ENCODE measurements at regions not wholly inside any gene's neighbourhood (a gene's known extent, or its start where the extent isn't known, plus 50 kb on each side); places are given as distances from the start of the nearest gene placed in this dataset.

GRCh38 chr1:233722212-233722979, 108.5 kb downstream of the KCNK1 start:
- TF ChIP-seq POLR2AphosphoS5 (IDR thresholded peaks at IDR 0.05) (no peak), POLR2A (IDR thresholded peaks at IDR 0.05) (no peak), CTCF (IDR thresholded peaks at IDR 0.05 in 8 of 11, conservative IDR thresholded peaks at IDR 0.05 in 3 of 11) (no peak)

All from spleen (tissue), 7 donors.